ENCODE measurements at regions not wholly inside any gene's neighbourhood (a gene's known extent, or its start where the extent isn't known, plus 50 kb on each side); places are given as distances from the start of the nearest gene placed in this dataset.

- no peak for TF ChIP-seq CTCF (IDR thresholded peaks at IDR 0.05; ENCODE audit: borderline replicate concordance, extremely low read depth, low read length, poor library complexity, severe bottlenecking)
- no peak for TF ChIP-seq EZH2 (IDR thresholded peaks at IDR 0.05; ENCODE audit: borderline replicate concordance, low read depth, low read length, severe bottlenecking)
Observed at GRCh38 chr11:45392154-45392553, 106.0 kb upstream of the SYT13 start.

All from DND-41 (cell line).